ENCODE measurements at regions not wholly inside any gene's neighbourhood (a gene's known extent, or its start where the extent isn't known, plus 50 kb on each side); places are given as distances from the start of the nearest gene placed in this dataset.
"Not testable (repeated sequence)": the region's sequence is repeated elsewhere in the genome, so short reads cannot be mapped to it uniquely, and the experiment has no call there.

GRCh38 chr6:134680433-134680832, 269.5 kb downstream of the ALDH8A1 start:
- no peak for DNase-seq (ENCODE audit: extremely low read depth, low read depth, low spot score)

GRCh38 chr6:134680021-134680420, 269.9 kb downstream of the ALDH8A1 start:
- no peak for DNase-seq (ENCODE audit: extremely low read depth, low read depth, low spot score)

GRCh38 chr6:134678436-134678889, 271.4 kb downstream of the ALDH8A1 start:
- no peak for DNase-seq (ENCODE audit: extremely low read depth, low read depth, low spot score)

GRCh38 chr6:134676307-134677281, 273.3 kb downstream of the ALDH8A1 start:
- DNase-seq (ENCODE audit: extremely low read depth, low read depth, low spot score) = no peak

GRCh38 chr6:134675110-134676054, 274.5 kb downstream of the ALDH8A1 start:
- DNase-seq (ENCODE audit: extremely low read depth, low read depth, low spot score) = no peak

- DNase-seq (ENCODE audit: extremely low read depth, low read depth, low spot score) = no peak
Measured at GRCh38 chr6:134674562-134674961, 275.3 kb downstream of the ALDH8A1 start.

GRCh38 chr6:134669485-134669884, 280.4 kb downstream of the ALDH8A1 start:
- DNase-seq (ENCODE audit: extremely low read depth, low read depth, low spot score) = no peak

GRCh38 chr6:134667111-134667510, 282.8 kb downstream of the ALDH8A1 start:
- DNase-seq (ENCODE audit: extremely low read depth, low read depth, low spot score) = no peak

GRCh38 chr6:134666125-134666524, 283.8 kb downstream of the ALDH8A1 start:
- DNase-seq (ENCODE audit: extremely low read depth, low read depth, low spot score) = no peak

GRCh38 chr6:134665029-134665723, 284.7 kb downstream of the ALDH8A1 start:
- no peak for DNase-seq (ENCODE audit: extremely low read depth, low read depth, low spot score)

- no peak for DNase-seq (ENCODE audit: extremely low read depth, low read depth, low spot score)
Measured at GRCh38 chr6:134663800-134664535, 285.9 kb downstream of the ALDH8A1 start.

- DNase-seq (ENCODE audit: extremely low read depth, low read depth, low spot score) = no peak
Measured at GRCh38 chr6:134663356-134663755, 286.5 kb downstream of the ALDH8A1 start.

GRCh38 chr6:134662077-134662700, 287.7 kb downstream of the ALDH8A1 start:
- no peak for DNase-seq (ENCODE audit: extremely low read depth, low read depth, low spot score)

- DNase-seq (ENCODE audit: extremely low read depth, low read depth, low spot score) = not testable (repeated sequence)
Measured at GRCh38 chr6:134659885-134660284, 290.0 kb downstream of the ALDH8A1 start.

- no peak for DNase-seq (ENCODE audit: extremely low read depth, low read depth, low spot score)
Measured at GRCh38 chr6:134658596-134658995, 291.3 kb downstream of the ALDH8A1 start.

- no peak for DNase-seq (ENCODE audit: extremely low read depth, low read depth, low spot score)
Measured at GRCh38 chr6:134657751-134658527, 292.0 kb downstream of the ALDH8A1 start.

- DNase-seq (ENCODE audit: extremely low read depth, low read depth, low spot score) = no peak
Measured at GRCh38 chr6:134657343-134657742, 292.6 kb downstream of the ALDH8A1 start.

- DNase-seq (ENCODE audit: extremely low read depth, low read depth, low spot score) = no peak
Measured at GRCh38 chr6:134654751-134655150, 295.1 kb downstream of the ALDH8A1 start.

- no peak for DNase-seq (ENCODE audit: extremely low read depth, low read depth, low spot score)
Measured at GRCh38 chr6:134651519-134651918, 298.4 kb downstream of the ALDH8A1 start.

All from glomerular endothelial cell (primary cell).